K562 (cell line): ENCODE measurements at regions not wholly inside any gene's neighbourhood (a gene's known extent, or its start where the extent isn't known, plus 50 kb on each side); places are given as distances from the start of the nearest gene placed in this dataset.

ENCODE experiments used
- ATAC-seq: fragments of 200-7000 bp; cut with Tn5 transposase; 3 replicates; pipeline ENCODE4 v1.9.1; 2020; ENCODE audit warnings: moderate library complexity
- BruUV-seq: library from RNA; stranded (reverse); fragments of 400-500 nt; replicated peaks from 2 replicates; lab custom pipeline; 2021; lab: Mats Ljungman, UMichigan
- CTCF ChIA-PET: fragments of 300-600 bp; formaldehyde crosslinking; extraction: SDS; loops from one replicate; lab custom pipeline; 2021; ENCODE audit warnings: low intra/inter-chr PET ratio; lab: Yijun Ruan, JAX
- POLR2A ChIA-PET: fragments of 300-600, 350-650 bp; sonication (Branson Sonifier 250); formaldehyde crosslinking; extraction: SDS; loops from one replicate; lab custom pipeline; 2021; ENCODE audit warnings: antibody characterized with exemption, inconsistent platforms; lab: Yijun Ruan, JAX
- DNase-seq, 4 experiments: peaks; one replicate each; pipeline versions ENCODE4 v3.0.0 to v3.0.0-alpha.2; 2011 to 2018; ENCODE audit warnings: low spot score in 3 of 4, mixed read lengths in 3 of 4; ENCODE audit errors: extremely low read depth in 1 of 4
- FAIRE-seq: peaks from 2 replicates; lab custom pipeline; 2011; peaks lifted over from hg19 to GRCh38; lab: Jason Lieb, UNC
- H2AFZ ChIP-seq: 2 replicates; pipeline ENCODE4 v1.6.0; 2011; ENCODE audit warnings: low read depth, low read length, control low read depth, inconsistent platforms
- H3K27ac ChIP-seq: fragments of 200-600 bp; 3 replicates; pipeline ENCODE4 v1.8.0; 2011; ENCODE audit warnings: low read depth, mild to moderate bottlenecking, control low read depth, inconsistent platforms, low read length, moderate library complexity, mixed read lengths; ENCODE audit errors: extremely low read depth
- H3K27me3 ChIP-seq, 2 experiments: fragments of 300-600 bp in 1 of 2; 2 replicates in 1 of 2; 3 replicates in 1 of 2; pipeline versions ENCODE4 v1.6.0 to v1.8.0; 2011; ENCODE audit warnings: inconsistent platforms in 2 of 2, low read length in 2 of 2, mild to moderate bottlenecking in 1 of 2, mixed read lengths in 1 of 2, moderate library complexity in 1 of 2; ENCODE audit not compliant: control insufficient read depth in 2 of 2, insufficient read depth in 2 of 2
- H3K36me3 ChIP-seq: fragments of 300-600 bp; 3 replicates; pipeline ENCODE4 v1.8.0; 2011; ENCODE audit warnings: mild to moderate bottlenecking, low read length, inconsistent platforms; ENCODE audit not compliant: control insufficient read depth, insufficient read depth
- H3K4me1 ChIP-seq, 2 experiments: fragments of 200-600 bp in 1 of 2; replicated peaks in 1 of 2; 2 replicates in 1 of 2; 3 replicates in 1 of 2; pipeline versions ENCODE4 v1.5.1 to v1.8.0; 2011; ENCODE audit warnings: inconsistent platforms in 2 of 2, low read length in 2 of 2, mild to moderate bottlenecking in 1 of 2, mixed read lengths in 1 of 2, moderate library complexity in 1 of 2; ENCODE audit not compliant: control insufficient read depth in 2 of 2, insufficient read depth in 2 of 2
- H3K4me2 ChIP-seq: 2 replicates; pipeline ENCODE4 v1.6.1; 2011; ENCODE audit warnings: low read length, control low read depth, inconsistent platforms, mixed read lengths; ENCODE audit not compliant: insufficient read depth
- H3K4me3 ChIP-seq: fragments of 200-600 bp; sonication (generic), shearing (Covaris generic); 2 replicates; pipeline ENCODE4 v1.5.1; 2016; ENCODE audit warnings: control low read depth, inconsistent platforms
- H3K79me2 ChIP-seq: fragments of 200-600 bp; 3 replicates; pipeline ENCODE4 v1.8.0; 2011; ENCODE audit warnings: low read length, inconsistent platforms; ENCODE audit not compliant: control insufficient read depth, insufficient read depth
- H3K9ac ChIP-seq, 2 experiments: 2 replicates each; pipeline versions ENCODE4 v1.6.0 to v1.6.1; 2011; ENCODE audit warnings: low read depth in 2 of 2, low read length in 2 of 2, control low read depth in 1 of 2, inconsistent platforms in 1 of 2, mild to moderate bottlenecking in 1 of 2, mixed read lengths in 1 of 2; ENCODE audit not compliant: insufficient read depth in 1 of 2
- H3K9me1 ChIP-seq: one replicate; pipeline ENCODE4 v1.6.0; 2011; ENCODE audit warnings: inconsistent platforms, mild to moderate bottlenecking, low read length, moderate library complexity; ENCODE audit not compliant: control insufficient read depth, insufficient read depth
- H3K9me3 ChIP-seq: replicated peaks from 2 replicates; pipeline ENCODE4 v1.5.1; 2011; ENCODE audit warnings: low read depth, low read length, inconsistent platforms; ENCODE audit not compliant: control insufficient read depth, insufficient read depth
- H4K20me1 ChIP-seq: replicated peaks from 2 replicates; pipeline ENCODE4 v1.6.1; 2011; ENCODE audit warnings: low read length, inconsistent platforms, mixed read lengths; ENCODE audit not compliant: control insufficient read depth, insufficient read depth
- ATF1 ChIP-seq, 2 experiments: fragments of 450-650 bp in 1 of 2; IDR thresholded peaks; 2 replicates each; pipeline ENCODE4 v1.6.1; 2016; ENCODE audit warnings: missing compliant biosample characterization in 1 of 2, missing genetic modification characterization in 1 of 2
- CBX2 ChIP-seq: fragments of 200-600 bp; sonication (generic); IDR thresholded peaks from one replicate; pipeline ENCODE4 v1.6.1; 2012; ENCODE audit warnings: mild to moderate bottlenecking, low read length, inconsistent platforms; ENCODE audit not compliant: insufficient read depth, poor library complexity, severe bottlenecking
- GATA2 ChIP-seq: sonication (generic); formaldehyde crosslinking; IDR thresholded peaks from 2 replicates; pipeline ENCODE4 v1.4.0; 2020; ENCODE audit warnings: mild to moderate bottlenecking, missing genetic modification reagents
- GATAD2A ChIP-seq: fragments of 450-650 bp; IDR thresholded peaks from 2 replicates; pipeline ENCODE4 v1.6.1; 2017
- HDAC1 ChIP-seq, 2 experiments: fragments of 450-650 bp; IDR thresholded peaks; 2 replicates each; pipeline ENCODE4 v1.6.1; 2016 to 2017; ENCODE audit warnings: inconsistent platforms in 1 of 2, mild to moderate bottlenecking in 1 of 2, moderate library complexity in 1 of 2
- MAFG ChIP-seq: fragments of 450-650 bp; conservative IDR thresholded peaks from 2 replicates; pipeline ENCODE4 v1.6.1; 2016; ENCODE audit warnings: missing genetic modification characterization, missing compliant biosample characterization
- NR3C1 ChIP-seq: sonication (generic); formaldehyde crosslinking; IDR thresholded peaks from 2 replicates; pipeline ENCODE4 v1.8.1; 2022; ENCODE audit warnings: missing genetic modification reagents
- POLR2B ChIP-seq: fragments of 450-650 bp; IDR thresholded peaks from 2 replicates; pipeline ENCODE4 v1.6.1; 2018; ENCODE audit warnings: low read depth; ENCODE audit not compliant: partially characterized antibody
- POLR2H ChIP-seq: IDR thresholded peaks from 2 replicates; pipeline ENCODE4 v1.6.1; 2016; ENCODE audit warnings: missing genetic modification characterization, low read depth, mild to moderate bottlenecking, control low read depth, missing compliant biosample characterization, moderate library complexity
- RB1 ChIP-seq: fragments of 450-650 bp; IDR thresholded peaks from 2 replicates; pipeline ENCODE4 v1.6.1; 2017; ENCODE audit warnings: low read depth, mild to moderate bottlenecking
- SNRNP70 ChIP-seq: fragments of 200-400 bp; formaldehyde crosslinking; optimal IDR thresholded peaks from 2 replicates; pipeline ENCODE3; 2017; ENCODE audit warnings: low read depth, low read length
- TAL1 ChIP-seq: fragments of 450-650 bp; IDR thresholded peaks from 2 replicates; pipeline ENCODE4 v1.6.1; 2016; ENCODE audit warnings: mild to moderate bottlenecking
- TEAD4 ChIP-seq, 2 experiments: sonication (generic) in 1 of 2; formaldehyde crosslinking in 1 of 2; IDR thresholded peaks; 2 replicates each; pipeline versions ENCODE4 v1.6.1 to v1.8.0; 2012 to 2022; ENCODE audit warnings: borderline replicate concordance in 1 of 2, inconsistent platforms in 1 of 2, low read length in 1 of 2, mild to moderate bottlenecking in 1 of 2, missing genetic modification reagents in 1 of 2
- ZNF134 ChIP-seq: fragments of 250-450 bp; sonication (Bioruptor Pico); conservative IDR thresholded peaks from 2 replicates; pipeline ENCODE4 v1.4.0; 2020
- ZNF175 ChIP-seq: fragments of 200-800 bp; sonication (Bioruptor generic); IDR thresholded peaks from 2 replicates; pipeline ENCODE4 v1.6.1; 2016; ENCODE audit warnings: low read depth, mild to moderate bottlenecking, missing genetic modification characterization, missing compliant biosample characterization
- ZNF583 ChIP-seq: fragments of 250-450 bp; sonication (Bioruptor Pico); IDR thresholded peaks from 2 replicates; pipeline ENCODE4 v1.4.0; 2020
- ZNF655 ChIP-seq: fragments of 250-450 bp; sonication (Bioruptor Pico); IDR thresholded peaks from 2 replicates; pipeline ENCODE4 v1.5.0; 2021
- WGBS: fragments of 100-300 bp; shearing (Covaris generic); methylation state at CpG from one replicate; pipeline ENCODE4 v1.1.6; 2016; ENCODE audit warnings: low coverage, mixed read lengths; ENCODE audit not compliant: insufficient coverage; ENCODE audit errors: missing lambda C conversion rate; 5-methylcytosine and 5-hydroxymethylcytosine counted together
- in situ Hi-C: fragments of 300-500 bp; cut with MboI; formaldehyde crosslinking; loops from 4 replicates; pipeline ENCODE4 v1.15.0; 2018; ENCODE audit warnings: inconsistent platforms, mixed read lengths
- intact Hi-C: fragments of 100-400 bp; cut with micrococcal nuclease; formaldehyde crosslinking; loops from 2 replicates; pipeline ENCODE4 v1.14.2; 2022
- TF ChIP-seq, protein P1 (sequence below): fragments of 450-650 bp; formaldehyde crosslinking; IDR thresholded peaks from 2 replicates; pipeline ENCODE4 v1.4.0; 2022; ENCODE audit warnings: mild to moderate bottlenecking, moderate library complexity

- no peak for TF ChIP-seq SNRNP70
- no peak for TF ChIP-seq MAFG (tag)
- no peak for TF ChIP-seq TAL1
- Histone ChIP-seq H3K4me3 (no peak overlapping the region), H4K20me1 (no peaks in the 10 kb centered on the region), H3K9ac (no peak overlapping the region), H3K4me1 (no peaks in the 10 kb centered on the region), H3K4me2 (no peak overlapping the region), H3K79me2 (no peaks in the 10 kb centered on the region), H3K9me3 (no peaks in the 10 kb centered on the region), H3K27me3 (no peaks in the 10 kb centered on the region), H3K9me1 (no peaks in the 10 kb centered on the region), H3K27ac (no peak overlapping the region), H2AFZ (no peak overlapping the region), H3K36me3 (no peaks in the 10 kb centered on the region)
- no TSS peak for BruUV-seq
- in situ Hi-C loops = no loop called here
- ATAC-seq = no peak
- intact Hi-C loops = no loop called here
- no peak for FAIRE-seq
- no peak for DNase-seq
- POLR2A ChIA-PET = no interaction called here
- WGBS = 0% methylated on average over 3 of the region's 4 CpGs
- CTCF ChIA-PET = no interaction called here
Observed at GRCh38 chr14:82854131-82854530, 1320.5 kb upstream of the SEL1L start.

DNA sequence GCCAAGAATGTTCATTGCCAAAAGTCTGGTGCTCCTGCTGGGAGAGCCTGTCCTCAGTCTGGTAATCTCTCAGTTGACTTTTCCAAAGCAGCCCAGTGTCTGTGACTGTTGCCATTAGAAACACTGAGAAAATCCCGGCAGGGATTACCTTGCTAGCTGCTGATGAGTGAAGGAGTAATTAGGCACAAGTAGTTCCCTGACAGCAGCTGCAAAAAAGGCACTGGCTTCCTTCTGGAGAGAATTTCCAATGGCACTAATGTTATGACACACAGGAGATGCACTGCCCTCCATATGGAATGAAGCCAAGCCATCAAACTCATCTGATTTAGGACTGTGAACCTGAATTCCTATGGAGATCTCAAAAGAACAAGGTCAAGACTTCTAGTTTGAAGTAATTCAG, 1321.2 kb upstream of the SEL1L start:
- no peak overlapping the region for H3K4me3 ChIP-seq
- H4K20me1 ChIP-seq = no peaks in the 10 kb centered on the region
- H3K4me2 ChIP-seq = no peak overlapping the region
- no peaks in the 10 kb centered on the region for H3K79me2 ChIP-seq
- no peaks in the 10 kb centered on the region for H3K27me3 ChIP-seq
- CTCF ChIA-PET = no interaction called here
- in situ Hi-C loops (no loop called here), intact Hi-C loops (no loop called here)
- no peak overlapping the region for H3K9ac ChIP-seq
- FAIRE-seq (no peak), ATAC-seq (no peak), DNase-seq (no peak)
- H3K4me1 ChIP-seq = no peaks in the 10 kb centered on the region
- no peaks in the 10 kb centered on the region for H3K36me3 ChIP-seq
- no peak overlapping the region for H3K27ac ChIP-seq
- POLR2A ChIA-PET = no interaction called here
- no TSS peak for BruUV-seq
- no peak overlapping the region for H2AFZ ChIP-seq
- 0% methylated on average over 1 of the region's 1 CpG for WGBS
- H3K9me1 ChIP-seq = no peaks in the 10 kb centered on the region
- H3K9me3 ChIP-seq = no peaks in the 10 kb centered on the region
- TF ChIP-seq ZNF175 (CRISPR knock-in tag) = no peak
- TF ChIP-seq ZNF583 = no peak
- TF ChIP-seq ATF1 (CRISPR knock-in tag; IDR thresholded peaks at IDR 0.05) = no peak
- TF ChIP-seq ATF1 (tag; IDR thresholded peaks at IDR 0.05) = no peak
- no peak for TF ChIP-seq GATA2 (CRISPR knock-in tag)
- no peak for TF ChIP-seq ZNF134
- no peak for TF ChIP-seq HDAC1 (IDR thresholded peaks at IDR 0.05)
- TF ChIP-seq GATAD2A = no peak
- TF ChIP-seq POLR2H (tag) = no peak
- TF ChIP-seq TEAD4 (IDR thresholded peaks at IDR 0.05; ENCODE audit: low read length) = no peak
- no peak for TF ChIP-seq TEAD4 (CRISPR knock-in tag; IDR thresholded peaks at IDR 0.05; ENCODE audit: borderline replicate concordance)
- no peak for TF ChIP-seq POLR2B
- TF ChIP-seq ZNF655 (CRISPR knock-in tag) = no peak
- TF ChIP-seq CBX2 = no peak
- no peak for TF ChIP-seq RB1
- TF ChIP-seq NR3C1 (CRISPR knock-in tag) = no peak
- TF ChIP-seq, protein P1, sequence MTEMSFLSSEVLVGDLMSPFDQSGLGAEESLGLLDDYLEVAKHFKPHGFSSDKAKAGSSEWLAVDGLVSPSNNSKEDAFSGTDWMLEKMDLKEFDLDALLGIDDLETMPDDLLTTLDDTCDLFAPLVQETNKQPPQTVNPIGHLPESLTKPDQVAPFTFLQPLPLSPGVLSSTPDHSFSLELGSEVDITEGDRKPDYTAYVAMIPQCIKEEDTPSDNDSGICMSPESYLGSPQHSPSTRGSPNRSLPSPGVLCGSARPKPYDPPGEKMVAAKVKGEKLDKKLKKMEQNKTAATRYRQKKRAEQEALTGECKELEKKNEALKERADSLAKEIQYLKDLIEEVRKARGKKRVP (CRISPR knock-in tag) = no peak
